DMS 273 (cell line): ENCODE measurements at regions not wholly inside any gene's neighbourhood (a gene's known extent, or its start where the extent isn't known, plus 50 kb on each side); places are given as distances from the start of the nearest gene placed in this dataset.

ENCODE experiments used
- DNase-seq: peaks from one replicate; lab custom pipeline; 2025; ENCODE audit not compliant: unreplicated experiment; lab: John Stamatoyannopoulos, UW

DNA sequence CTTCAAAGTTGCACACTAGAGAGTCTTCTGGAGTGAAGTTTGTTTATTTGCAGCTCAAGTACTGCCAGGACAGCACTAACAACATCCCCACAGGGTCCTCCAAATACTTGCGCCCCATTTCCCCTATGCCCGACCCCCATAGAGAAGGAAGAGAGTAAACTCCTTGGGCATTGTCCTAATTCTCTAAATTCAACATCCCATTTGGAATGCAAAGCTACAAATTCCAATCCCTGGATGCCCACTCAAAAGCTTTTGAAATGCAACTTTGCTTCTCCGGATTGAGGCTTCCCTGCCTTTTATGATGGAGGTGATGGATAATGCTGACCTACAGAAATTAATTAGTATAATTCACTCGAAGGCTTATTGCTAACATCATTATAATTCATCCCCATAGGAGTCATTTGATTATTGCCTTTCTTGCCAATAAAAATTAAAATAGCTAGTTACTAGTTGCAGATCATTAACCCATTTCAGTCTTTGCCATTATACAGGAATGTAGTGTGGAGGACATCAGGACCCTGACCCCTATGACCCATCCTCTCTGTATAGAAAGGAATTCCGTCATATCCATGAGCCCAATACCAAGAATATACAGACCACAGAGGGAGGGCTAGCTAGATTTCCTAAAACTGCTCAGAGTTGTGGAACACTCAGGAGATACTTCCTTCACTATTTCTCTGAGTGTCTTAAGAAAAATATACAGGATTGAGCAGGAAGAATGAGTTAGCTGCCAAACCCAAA lies 277.6 kb downstream of the ZNF608 start:
- no peak for DNase-seq

GRCh38 chr5:124467745-124468144 lies 278.7 kb downstream of the ZNF608 start:
- no peak for DNase-seq

GRCh38 chr5:124466011-124466410 lies 280.4 kb downstream of the ZNF608 start:
- DNase-seq = no peak

GRCh38 chr5:124463851-124464250 lies 282.6 kb downstream of the ZNF608 start:
- no peak for DNase-seq

GRCh38 chr5:124462751-124463150 lies 283.7 kb downstream of the ZNF608 start:
- no peak for DNase-seq

DNA sequence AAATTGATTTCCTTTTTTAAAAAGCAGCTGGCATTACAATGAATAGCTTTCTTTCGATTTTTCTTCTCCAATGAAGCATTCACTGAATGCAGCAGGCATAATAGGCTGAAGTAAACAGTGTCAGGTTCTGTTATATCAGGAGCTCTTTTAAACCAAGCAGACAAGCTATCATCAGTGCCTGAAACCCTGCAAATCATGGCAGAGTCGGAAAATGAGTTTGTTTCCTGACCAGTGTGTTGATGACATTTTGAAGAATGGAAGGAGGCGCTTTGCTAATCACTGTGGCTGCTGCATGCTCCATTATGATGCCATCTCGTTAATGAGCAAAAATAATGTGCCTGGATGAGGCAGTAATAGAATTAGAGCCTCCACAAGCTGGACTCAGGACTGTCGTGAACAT lies 284.5 kb downstream of the ZNF608 start:
- no peak for DNase-seq

GRCh38 chr5:124461157-124461556 lies 285.3 kb downstream of the ZNF608 start:
- no peak for DNase-seq

- DNase-seq = peak; percentile 44
These were observed 285.8 kb downstream of the ZNF608 start for GRCh38 chr5:124460642-124461041.

GRCh38 chr5:124459984-124460383 lies 286.5 kb downstream of the ZNF608 start:
- DNase-seq = no peak

DNA sequence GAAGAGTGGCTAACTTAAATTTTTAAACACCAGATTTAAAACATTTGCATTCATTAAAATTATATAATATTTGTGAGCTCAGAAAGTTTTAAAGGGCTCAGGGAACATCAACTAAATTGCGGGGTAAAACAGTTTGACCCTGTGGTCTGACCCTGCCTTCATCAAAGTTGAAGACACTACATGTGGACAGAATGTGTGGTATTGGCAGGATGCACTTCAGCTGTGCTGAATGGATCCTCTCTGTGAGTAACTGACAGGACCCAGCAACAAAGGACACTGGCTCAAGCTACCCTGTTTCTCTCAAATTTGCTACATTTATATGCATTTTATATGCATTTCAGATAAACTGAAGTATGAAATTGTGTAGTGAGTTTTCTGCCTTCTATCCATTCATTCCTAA lies 288.5 kb downstream of the ZNF608 start:
- DNase-seq = no peak

DNA sequence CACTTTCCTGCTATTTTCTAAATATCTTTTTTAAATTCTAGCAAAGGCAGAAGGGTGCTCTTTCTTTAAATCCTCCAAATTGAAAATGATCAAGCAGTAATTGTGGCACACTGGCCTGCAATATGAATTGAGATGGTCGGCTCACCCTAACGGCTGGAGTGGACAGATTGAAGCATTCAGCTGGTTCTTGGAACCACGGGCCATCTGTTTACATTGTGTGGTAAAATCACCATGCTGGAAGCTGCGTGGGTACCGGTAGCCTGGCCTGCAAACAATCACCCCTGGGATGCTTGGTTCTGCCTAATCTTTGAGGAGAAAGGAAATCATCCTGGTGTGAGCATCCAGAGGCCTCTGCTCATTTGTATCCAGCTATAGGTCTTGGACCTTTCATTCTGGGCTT lies 289.3 kb downstream of the ZNF608 start:
- peak; percentile 66 for DNase-seq

DNA sequence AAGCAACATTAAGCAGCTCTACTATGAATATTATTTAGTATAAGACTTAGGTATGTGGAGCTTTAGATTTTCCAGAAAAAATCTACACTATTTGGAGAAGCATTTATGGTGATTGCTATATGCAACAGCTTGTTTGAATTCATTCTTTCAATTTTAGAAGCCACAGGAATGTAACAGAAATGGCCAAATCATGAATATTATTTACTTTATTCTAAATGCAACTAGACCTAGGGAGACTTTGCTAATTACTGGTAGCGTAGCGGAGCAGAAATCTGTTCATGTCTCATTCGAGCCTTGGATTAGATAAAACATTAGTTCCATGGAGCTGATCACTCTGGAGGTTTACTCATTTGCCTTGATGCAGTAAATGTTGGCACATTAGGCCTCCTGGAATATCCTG lies 290.2 kb downstream of the ZNF608 start:
- peak; percentile 46 for DNase-seq

GRCh38 chr5:124454081-124454480 lies 292.4 kb downstream of the ZNF608 start:
- no peak for DNase-seq

DNA sequence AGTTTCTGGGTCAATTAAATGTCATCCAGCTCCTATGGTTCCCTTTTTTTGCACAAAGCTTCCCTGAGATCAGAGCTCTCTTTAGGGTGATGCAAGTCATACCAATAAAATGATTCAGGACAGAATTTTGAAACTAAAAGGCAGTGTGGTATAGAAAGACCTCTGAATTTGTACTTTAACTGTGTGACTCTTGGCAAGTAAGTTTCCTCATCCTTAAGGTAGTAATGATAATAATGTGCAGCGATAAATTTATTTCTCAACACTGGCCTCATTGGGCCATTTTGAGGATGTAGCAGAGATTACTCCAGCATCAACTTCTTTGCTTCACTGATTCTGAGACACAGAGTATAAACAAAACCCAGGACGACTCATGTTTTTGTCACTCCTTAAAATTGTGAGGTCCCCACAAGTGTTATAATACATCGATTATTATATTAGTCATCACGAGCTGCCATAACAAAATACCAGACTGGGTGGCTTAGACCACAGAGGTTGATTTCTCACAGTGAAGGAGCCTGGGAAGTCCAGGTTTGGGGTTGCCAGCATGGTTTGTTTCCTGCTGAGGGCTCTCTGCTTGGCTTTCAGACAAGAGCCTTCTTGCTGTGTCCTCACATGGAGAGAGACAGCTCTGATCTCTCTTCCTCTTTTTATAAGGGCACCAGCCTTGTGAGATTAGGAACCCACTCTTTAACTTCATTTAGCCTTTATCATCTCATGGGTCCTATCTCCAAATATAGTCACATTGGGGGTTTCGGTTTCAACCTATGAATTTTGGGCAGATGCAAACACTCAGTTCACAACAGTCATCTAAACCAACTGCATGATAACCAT lies 293.0 kb downstream of the ZNF608 start:
- DNase-seq = no peak

DNA sequence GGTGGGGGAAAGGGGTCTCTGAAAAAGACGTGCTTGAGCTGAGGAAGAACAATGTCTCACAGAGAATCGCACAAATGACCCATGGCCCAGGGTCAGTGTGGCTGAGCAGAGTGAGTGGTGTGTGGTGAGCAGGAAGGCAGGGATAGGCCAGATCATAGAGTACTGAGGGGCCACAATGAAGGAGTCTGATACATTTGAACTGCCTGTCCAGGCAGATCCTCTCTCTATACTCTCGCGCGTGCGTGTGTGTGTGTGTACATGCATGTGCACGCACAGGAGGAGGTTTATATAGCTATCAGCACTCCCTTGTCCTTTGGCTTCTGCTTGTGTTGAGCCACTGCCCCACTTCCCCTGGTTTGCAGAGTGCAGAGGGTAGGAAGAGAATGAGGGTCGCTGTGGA lies 294.0 kb downstream of the ZNF608 start:
- no peak for DNase-seq

DNA sequence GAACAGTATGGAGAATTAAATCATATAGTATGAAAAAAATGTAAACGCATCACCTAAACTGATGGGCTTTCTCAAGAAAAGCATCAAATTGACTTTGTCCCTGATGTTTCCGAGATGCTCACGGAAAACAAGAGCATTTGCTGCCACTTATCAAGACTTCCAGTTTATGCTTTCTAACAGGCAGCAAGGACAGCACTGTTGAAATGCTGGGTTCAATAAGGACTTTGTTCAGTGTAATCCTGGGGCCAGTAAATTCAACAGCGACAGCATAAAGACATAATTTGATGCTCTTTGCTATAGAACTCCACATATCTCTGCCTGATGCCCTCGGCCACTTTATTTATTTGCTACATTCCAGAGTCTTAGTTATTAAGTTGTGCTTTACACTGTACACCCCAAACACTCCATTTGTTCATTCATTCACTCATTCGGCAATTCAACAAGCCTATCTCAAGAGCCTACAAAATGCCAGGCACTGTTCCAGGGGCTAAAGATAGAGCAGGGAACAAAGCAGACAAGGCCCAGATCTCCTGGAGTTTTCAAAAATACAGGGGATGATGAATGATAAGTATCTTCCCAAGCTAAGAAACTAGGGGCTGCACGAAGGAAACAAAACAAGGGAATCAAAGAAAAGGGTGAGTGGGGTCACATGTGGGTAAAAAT lies 294.6 kb downstream of the ZNF608 start:
- DNase-seq = no peak

DNA sequence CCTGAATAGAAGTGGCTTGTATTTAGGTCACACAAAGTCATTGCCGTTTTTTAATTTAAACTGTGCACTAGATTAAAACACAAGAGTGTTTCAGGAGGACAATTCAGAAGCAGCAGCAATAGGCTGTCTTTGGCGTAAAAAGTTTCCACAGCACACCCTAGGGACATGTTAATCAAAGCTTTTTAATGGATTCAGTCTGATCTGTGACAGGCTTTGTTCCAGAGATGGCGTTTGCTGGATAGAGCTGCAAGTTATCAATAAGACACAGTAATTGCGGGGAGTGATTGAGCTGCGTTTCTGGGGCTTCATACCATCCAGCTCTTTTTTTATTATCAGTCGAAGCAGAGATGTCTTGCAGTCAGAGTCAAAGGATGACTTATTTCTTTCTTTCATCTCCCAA lies 300.3 kb downstream of the ZNF608 start:
- no peak for DNase-seq

DNA sequence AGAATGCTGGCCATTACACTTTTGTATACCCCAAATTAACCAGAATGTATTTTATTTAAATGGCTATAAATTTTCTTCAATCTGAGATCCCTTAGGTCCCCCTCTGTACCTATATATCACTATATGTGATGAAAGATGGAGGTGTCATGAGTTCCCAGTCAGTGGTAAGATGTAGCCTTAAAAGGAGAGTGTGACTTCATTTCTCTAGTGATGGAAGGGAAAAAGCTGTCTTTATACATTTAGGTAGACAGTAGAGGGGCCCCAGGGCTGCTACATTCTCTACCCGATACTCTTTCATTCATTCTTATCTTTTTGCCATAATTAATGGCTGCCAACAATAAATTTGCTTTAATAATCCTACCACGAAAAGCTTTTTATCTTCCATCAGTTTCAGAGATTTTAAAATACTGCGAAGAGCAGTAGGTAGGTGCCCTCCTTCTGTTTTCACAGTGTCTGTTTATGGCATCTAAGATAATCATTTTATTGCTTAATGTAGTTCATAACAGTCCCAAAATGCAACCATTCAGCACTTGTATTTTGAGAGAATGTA lies 301.3 kb downstream of the ZNF608 start:
- no peak for DNase-seq

- DNase-seq = no peak
These were observed 302.2 kb downstream of the ZNF608 start for GRCh38 chr5:124444147-124444775.

DNA sequence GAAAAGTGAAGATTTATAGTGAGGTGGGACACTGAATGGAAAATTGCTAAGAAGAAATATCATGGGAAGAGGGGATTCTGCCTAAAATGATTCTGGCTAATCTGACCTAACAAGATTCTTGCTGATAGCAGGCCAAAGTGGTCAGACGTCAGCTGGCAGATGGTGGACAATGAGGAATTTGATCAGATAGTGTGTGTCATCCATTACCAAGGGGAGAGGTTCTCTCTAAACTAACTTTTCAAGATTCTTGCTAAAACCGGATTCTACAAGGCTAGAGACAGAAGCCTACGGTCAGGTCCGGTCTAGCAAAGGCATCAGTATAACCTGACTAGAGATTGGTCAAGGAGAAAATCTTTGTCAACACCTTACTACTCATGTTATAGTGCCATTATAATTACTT lies 306.0 kb downstream of the ZNF608 start:
- DNase-seq = no peak

DNA sequence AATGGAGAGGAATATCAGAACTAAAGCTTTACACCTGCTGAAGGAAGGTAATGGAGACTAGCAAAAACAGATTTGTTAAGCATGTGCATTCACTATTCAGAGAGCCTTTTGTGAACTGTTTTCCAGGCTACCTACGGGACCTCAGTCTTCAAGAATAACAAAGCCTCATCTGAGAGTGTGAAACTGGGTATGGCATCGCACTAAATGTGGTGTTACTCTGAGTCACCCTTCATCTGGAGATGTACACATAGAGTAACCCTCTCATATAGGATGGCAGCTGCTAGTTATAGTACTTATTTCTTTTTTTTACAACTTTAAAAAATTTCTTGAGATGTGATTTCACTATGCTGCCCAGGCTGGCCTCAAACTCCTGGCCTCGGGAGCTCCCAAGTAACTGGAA lies 306.8 kb downstream of the ZNF608 start:
- no peak for DNase-seq
